ENCODE measurements at regions not wholly inside any gene's neighbourhood (a gene's known extent, or its start where the extent isn't known, plus 50 kb on each side); places are given as distances from the start of the nearest gene placed in this dataset.

GRCh38 chr3:190995156-190995555 lies 132.7 kb upstream of the GMNC start:
- H3K4me3 ChIP-seq = no peak overlapping the region
- intact Hi-C loops (cut with DNase I) = no loop called here
- no peak overlapping the region for H3K27ac ChIP-seq
- H3K27me3 ChIP-seq = no peaks in the 10 kb centered on the region
- H3K4me1 ChIP-seq = peaks cover 0 to 15% (median 0%) of the 10 kb centered on the region in 3 donors
- no peaks in the 10 kb centered on the region for H3K36me3 ChIP-seq
- WGBS, 2 donors = 30 to 31% methylated on average over 1 of the region's 1 CpG
- H3K9me3 ChIP-seq = no peaks in the 10 kb centered on the region
- no peak for TF ChIP-seq POLR2A (IDR thresholded peaks at IDR 0.05)
- DNase-seq = no peak

DNA sequence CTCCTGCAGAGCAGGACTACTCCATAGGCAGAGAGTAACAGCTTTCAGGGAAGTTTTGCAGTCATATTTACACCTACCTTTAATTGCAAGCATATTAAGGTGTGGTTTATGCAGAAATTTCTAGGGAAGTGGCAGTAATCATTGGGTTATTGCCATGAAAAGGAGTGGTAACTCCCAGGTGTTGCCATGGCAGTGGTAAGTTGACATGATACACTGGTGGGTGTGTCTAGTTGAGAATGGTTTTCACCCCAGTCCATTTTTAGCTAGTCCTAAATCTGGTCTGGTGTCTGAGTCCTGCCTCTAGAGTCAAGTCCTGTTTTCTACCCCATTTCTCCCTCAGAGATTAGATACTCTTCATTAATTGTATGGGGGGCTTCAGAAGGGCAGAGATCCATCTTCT lies 128.4 kb upstream of the GMNC start:
- DNase-seq = no peak
- Histone ChIP-seq H3K27ac (peak overlapping the region in 2 of 4 donors; percentile 17 to 44), H3K9me3 (peaks cover 0 to 8% (median 5%) of the 10 kb centered on the region in 3 donors), H3K4me1 (peaks cover 0 to 15% (median 0%) of the 10 kb centered on the region in 3 donors), H3K4me3 (no peak overlapping the region), H3K36me3 (no peaks in the 10 kb centered on the region), H3K27me3 (no peaks in the 10 kb centered on the region)
- TF ChIP-seq POLR2A (IDR thresholded peaks at IDR 0.05) (no peak), CTCF (IDR thresholded peaks at IDR 0.05) (no peak)
- intact Hi-C loops (cut with DNase I) = no loop called here

- WGBS, 2 donors = 73 to 74% methylated on average over 2 of the region's 2 CpGs
- Histone ChIP-seq H3K27me3 (no peaks in the 10 kb centered on the region), H3K36me3 (no peaks in the 10 kb centered on the region), H3K27ac (no peak overlapping the region), H3K4me1 (peaks cover 0 to 15% (median 0%) of the 10 kb centered on the region in 3 donors), H3K9me3 (peaks cover 0 to 8% (median 5%) of the 10 kb centered on the region in 3 donors), H3K4me3 (no peak overlapping the region)
- intact Hi-C loops (cut with DNase I) = no loop called here
- DNase-seq = no peak
- TF ChIP-seq POLR2A (IDR thresholded peaks at IDR 0.05) = no peak
- TF ChIP-seq CTCF (IDR thresholded peaks at IDR 0.05) = no peak
Measured at GRCh38 chr3:190989218-190989617, 126.7 kb upstream of the GMNC start.

- no peak for TF ChIP-seq CTCF (IDR thresholded peaks at IDR 0.05)
- TF ChIP-seq POLR2A (IDR thresholded peaks at IDR 0.05) = no peak
- Histone ChIP-seq H3K36me3 (no peaks in the 10 kb centered on the region), H3K27ac (no peak overlapping the region), H3K4me3 (no peak overlapping the region), H3K27me3 (no peaks in the 10 kb centered on the region), H3K9me3 (peaks cover 0 to 8% (median 5%) of the 10 kb centered on the region in 3 donors), H3K4me1 (peaks cover 0 to 15% (median 0%) of the 10 kb centered on the region in 3 donors)
- DNase-seq = no peak
- 23 to 65% methylated on average over 2 of the region's 2 CpGs for WGBS, 2 donors
- intact Hi-C loops (cut with DNase I) = no loop called here
Measured at GRCh38 chr3:190988102-190988501, 125.6 kb upstream of the GMNC start.

DNA sequence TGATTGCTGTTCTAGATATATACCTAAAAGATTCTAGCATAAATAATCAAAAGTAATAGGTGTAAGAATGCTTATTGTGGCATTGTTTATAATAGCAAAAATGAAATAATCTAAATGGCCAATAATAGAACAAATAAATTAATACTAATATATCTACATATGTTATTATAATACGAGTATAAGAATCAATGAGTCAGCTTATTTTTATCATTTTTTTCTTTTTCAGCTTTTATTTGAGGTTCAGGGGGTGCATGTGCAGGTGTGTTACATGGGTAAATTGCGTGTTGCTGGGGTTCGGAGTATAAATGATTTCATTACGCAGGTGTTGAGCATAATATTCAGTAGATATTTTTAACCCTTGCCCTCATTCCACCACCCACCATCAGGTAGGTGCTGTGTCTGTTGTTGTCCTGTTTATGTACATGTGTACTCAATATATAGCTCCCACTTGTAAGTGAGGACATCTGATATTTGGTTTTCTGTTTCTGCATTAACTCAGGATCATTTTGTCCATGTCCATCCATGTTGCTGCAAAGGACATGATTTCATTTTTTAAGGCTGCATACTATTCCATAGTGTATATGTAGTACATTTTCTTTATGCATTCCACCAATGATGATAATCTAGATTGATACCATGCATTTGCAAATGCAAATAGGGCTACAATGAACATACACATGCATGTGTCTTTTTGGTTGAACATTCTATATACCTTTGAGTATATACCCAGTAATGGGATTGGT lies 122.2 kb upstream of the GMNC start:
- H3K4me1 ChIP-seq = no peaks in the 10 kb centered on the region
- no peaks in the 10 kb centered on the region for H3K36me3 ChIP-seq
- H3K4me3 ChIP-seq = no peak overlapping the region
- H3K27ac ChIP-seq = no peak overlapping the region
- no peak for DNase-seq
- TF ChIP-seq POLR2A (IDR thresholded peaks at IDR 0.05) (no peak), CTCF (IDR thresholded peaks at IDR 0.05) (no peak)
- intact Hi-C loops (cut with DNase I) = no loop called here
- no peaks in the 10 kb centered on the region for H3K27me3 ChIP-seq
- H3K9me3 ChIP-seq = peaks cover 0 to 8% (median 5%) of the 10 kb centered on the region in 3 donors
- WGBS, 2 donors = 79 to 80% methylated on average over 4 of the region's 4 CpGs
